Cardiac muscle cell (in vitro differentiated cells and primary cell): ENCODE measurements at regions not wholly inside any gene's neighbourhood (a gene's known extent, or its start where the extent isn't known, plus 50 kb on each side); places are given as distances from the start of the nearest gene placed in this dataset.

Experiments used
- DNase-seq, 2 donors: peaks; one replicate each; pipeline versions ENCODE4 v3.0.0 to v3.0.0-alpha.2; 2010 to 2017; ENCODE audit warnings: low read depth in 1 of 2, low spot score in 1 of 2
- H3K27ac ChIP-seq: fragments of 200-600 bp; sonication (generic); 2 replicates; pipeline ENCODE4 v1.5.1; 2016
- H3K27me3 ChIP-seq: fragments of 200-600 bp; sonication (generic); 2 replicates; pipeline ENCODE4 v1.6.0; 2016; ENCODE audit warnings: control low read depth
- H3K36me3 ChIP-seq: fragments of 200-600 bp; sonication (generic); 2 replicates; pipeline ENCODE4 v1.5.1; 2016; ENCODE audit warnings: control low read depth
- H3K4me1 ChIP-seq: fragments of 200-600 bp; sonication (generic); 2 replicates; pipeline ENCODE4 v1.8.1; 2017; ENCODE audit warnings: low read depth, mild to moderate bottlenecking, mixed run types
- H3K4me3 ChIP-seq: fragments of 200-600 bp; sonication (generic); 2 replicates; pipeline ENCODE4 v1.5.1; 2016; ENCODE audit warnings: mild to moderate bottlenecking
- H3K9me3 ChIP-seq: fragments of 200-600 bp; sonication (generic); 2 replicates; pipeline ENCODE4 v1.5.1; 2017; ENCODE audit warnings: low read depth, mild to moderate bottlenecking, control low read depth
- TF ChIP-seq, protein P1 (sequence below): IDR thresholded peaks from 2 replicates; pipeline ENCODE4 v1.5.1; 2012; ENCODE audit warnings: low read depth, mild to moderate bottlenecking, low read length

DNA sequence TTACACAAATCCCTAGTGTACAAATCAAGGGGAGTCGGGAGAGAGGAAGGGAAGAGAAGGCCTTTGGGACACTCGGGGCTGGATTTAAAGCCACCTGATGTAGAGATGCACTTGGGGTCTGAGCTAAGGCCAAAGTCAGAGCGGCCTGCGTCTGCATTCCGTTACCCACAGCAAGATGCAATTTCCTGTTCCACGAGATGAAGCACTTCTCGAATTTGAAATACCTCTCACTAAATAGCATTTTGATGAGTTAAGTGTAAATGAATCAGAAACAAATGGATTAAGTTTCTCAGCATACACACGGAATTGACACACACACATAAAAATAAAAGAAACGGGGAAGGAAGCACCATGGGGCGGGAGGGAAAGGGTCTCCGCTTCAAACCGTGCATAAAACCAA, 386.0 kb downstream of the SOX9 start:
- DNase-seq: peak in 1 of 2 donors; percentile 24
- H3K27me3 ChIP-seq: no peaks in the 10 kb centered on the region
- TF ChIP-seq, protein P1, sequence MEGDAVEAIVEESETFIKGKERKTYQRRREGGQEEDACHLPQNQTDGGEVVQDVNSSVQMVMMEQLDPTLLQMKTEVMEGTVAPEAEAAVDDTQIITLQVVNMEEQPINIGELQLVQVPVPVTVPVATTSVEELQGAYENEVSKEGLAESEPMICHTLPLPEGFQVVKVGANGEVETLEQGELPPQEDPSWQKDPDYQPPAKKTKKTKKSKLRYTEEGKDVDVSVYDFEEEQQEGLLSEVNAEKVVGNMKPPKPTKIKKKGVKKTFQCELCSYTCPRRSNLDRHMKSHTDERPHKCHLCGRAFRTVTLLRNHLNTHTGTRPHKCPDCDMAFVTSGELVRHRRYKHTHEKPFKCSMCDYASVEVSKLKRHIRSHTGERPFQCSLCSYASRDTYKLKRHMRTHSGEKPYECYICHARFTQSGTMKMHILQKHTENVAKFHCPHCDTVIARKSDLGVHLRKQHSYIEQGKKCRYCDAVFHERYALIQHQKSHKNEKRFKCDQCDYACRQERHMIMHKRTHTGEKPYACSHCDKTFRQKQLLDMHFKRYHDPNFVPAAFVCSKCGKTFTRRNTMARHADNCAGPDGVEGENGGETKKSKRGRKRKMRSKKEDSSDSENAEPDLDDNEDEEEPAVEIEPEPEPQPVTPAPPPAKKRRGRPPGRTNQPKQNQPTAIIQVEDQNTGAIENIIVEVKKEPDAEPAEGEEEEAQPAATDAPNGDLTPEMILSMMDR: no peak
- H3K4me3 ChIP-seq: no peak overlapping the region
- no peaks in the 10 kb centered on the region for H3K36me3 ChIP-seq
- no peaks in the 10 kb centered on the region for H3K9me3 ChIP-seq
- no peaks in the 10 kb centered on the region for H3K4me1 ChIP-seq
- no peak overlapping the region for H3K27ac ChIP-seq

- TF ChIP-seq, protein P1: no peak
- no peaks in the 10 kb centered on the region for H3K4me1 ChIP-seq
- no peaks in the 10 kb centered on the region for H3K27me3 ChIP-seq
- H3K36me3 ChIP-seq: no peaks in the 10 kb centered on the region
- no peak overlapping the region for H3K4me3 ChIP-seq
- no peak for DNase-seq
- H3K9me3 ChIP-seq: no peaks in the 10 kb centered on the region
- H3K27ac ChIP-seq: no peak overlapping the region
Measured at GRCh38 chr17:72507370-72507769, 386.6 kb downstream of the SOX9 start.

DNA sequence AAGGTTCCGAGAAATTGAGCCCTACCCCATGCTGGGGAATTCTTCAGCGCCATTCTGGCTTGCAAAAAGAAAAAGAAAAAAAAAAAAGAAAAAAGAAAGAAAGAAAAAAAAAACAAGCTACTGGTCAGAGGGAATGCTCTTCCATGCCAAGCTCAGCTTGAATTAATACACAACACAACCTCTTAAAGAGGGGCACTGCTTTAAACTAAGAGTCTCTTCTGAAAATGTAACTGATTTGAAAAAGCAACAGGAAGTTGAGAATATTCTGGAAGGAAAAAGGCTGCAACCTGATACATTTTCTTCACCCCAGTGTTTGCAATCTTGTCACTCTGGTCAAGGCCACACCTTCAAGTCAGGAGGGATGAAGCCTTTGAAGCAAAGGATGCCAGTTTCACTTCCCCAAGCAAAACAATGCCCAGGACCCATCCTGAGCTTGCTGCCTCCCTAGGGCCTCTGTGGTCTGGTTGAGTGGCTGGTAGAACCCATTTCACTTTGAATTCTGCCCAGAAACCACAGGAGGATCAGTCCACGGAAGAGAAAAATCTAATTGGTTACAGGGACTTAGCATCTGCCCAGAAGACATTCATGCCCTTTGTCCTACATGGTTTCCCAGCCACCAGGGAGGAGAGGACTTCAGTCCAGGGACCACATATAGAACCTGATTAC, 389.7 kb downstream of the SOX9 start:
- Histone ChIP-seq H3K4me3 (no peak overlapping the region), H3K4me1 (peaks cover 5% of the 10 kb centered on the region), H3K27ac (no peak overlapping the region), H3K27me3 (no peaks in the 10 kb centered on the region), H3K36me3 (no peaks in the 10 kb centered on the region), H3K9me3 (no peaks in the 10 kb centered on the region)
- peak in 1 of 2 donors; percentile 19 for DNase-seq
- TF ChIP-seq, protein P1: no peak

- no peaks in the 10 kb centered on the region for H3K9me3 ChIP-seq
- no peaks in the 10 kb centered on the region for H3K36me3 ChIP-seq
- TF ChIP-seq, protein P1: no peak
- no peak overlapping the region for H3K4me3 ChIP-seq
- no peaks in the 10 kb centered on the region for H3K27me3 ChIP-seq
- DNase-seq: no peak
- H3K27ac ChIP-seq: no peak overlapping the region
- peaks cover 12% of the 10 kb centered on the region for H3K4me1 ChIP-seq
Measured at GRCh38 chr17:72511242-72511641, 390.4 kb downstream of the SOX9 start.

DNA sequence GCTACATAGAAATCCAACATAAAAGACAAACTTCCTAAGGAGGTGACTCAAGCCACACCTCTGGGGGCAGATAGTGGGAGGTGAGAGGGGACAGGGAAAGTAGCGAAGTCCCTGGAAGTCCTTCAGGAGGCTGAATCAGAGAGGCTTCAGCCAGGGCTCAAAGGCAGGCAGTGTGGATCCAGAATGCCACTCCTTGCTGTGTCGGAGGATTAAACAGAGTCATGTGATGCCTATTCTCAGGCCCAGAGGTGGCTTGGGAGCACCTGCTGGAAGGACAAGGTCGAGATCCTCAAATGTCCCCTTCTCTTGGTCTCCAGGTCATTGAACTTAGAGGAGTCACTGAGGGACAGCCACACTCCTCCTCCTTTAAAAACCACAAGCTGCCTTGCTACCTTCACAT, 391.1 kb downstream of the SOX9 start:
- Histone ChIP-seq H3K9me3 (no peaks in the 10 kb centered on the region), H3K27ac (no peak overlapping the region), H3K4me1 (peaks cover 12% of the 10 kb centered on the region)

More for the DNA sequence above, 391.1 kb downstream of the SOX9 start:
- TF ChIP-seq, protein P1: no peak
- no peak for DNase-seq
- no peak overlapping the region for H3K4me3 ChIP-seq
- no peaks in the 10 kb centered on the region for H3K36me3 ChIP-seq
- no peaks in the 10 kb centered on the region for H3K27me3 ChIP-seq
